Bronchial epithelial cell (primary cell): ENCODE measurements at regions not wholly inside any gene's neighbourhood (a gene's known extent, or its start where the extent isn't known, plus 50 kb on each side); places are given as distances from the start of the nearest gene placed in this dataset.
A peak's percentile ranks its signal among the peaks of the same experiment; 100 is the strongest.

Source experiments
- DNase-seq: peaks from one replicate; pipeline ENCODE4 v3.0.0-alpha.2; 2010; ENCODE audit warnings: low read depth
- FAIRE-seq: peaks from 2 replicates; lab custom pipeline; 2011; peaks lifted over from hg19 to GRCh38; lab: Jason Lieb, UNC
- H3K27me3 ChIP-seq: 2 replicates; pipeline ENCODE4 v1.5.1; 2011; ENCODE audit warnings: low read length; ENCODE audit not compliant: control insufficient read depth, insufficient read depth
- H3K36me3 ChIP-seq: 2 replicates; pipeline ENCODE4 v1.5.1; 2011; ENCODE audit warnings: low read length; ENCODE audit not compliant: control insufficient read depth, insufficient read depth
- H3K4me3 ChIP-seq: 2 replicates; pipeline ENCODE4 v1.5.1; 2011; ENCODE audit warnings: mild to moderate bottlenecking, low read depth, low read length, control low read depth
- CTCF ChIP-seq: IDR thresholded peaks from 2 replicates; pipeline ENCODE4 v1.5.1; 2011; ENCODE audit warnings: mild to moderate bottlenecking, moderate library complexity, low read length, control low read depth, inconsistent platforms; ENCODE audit not compliant: insufficient read depth, severe bottlenecking

DNA sequence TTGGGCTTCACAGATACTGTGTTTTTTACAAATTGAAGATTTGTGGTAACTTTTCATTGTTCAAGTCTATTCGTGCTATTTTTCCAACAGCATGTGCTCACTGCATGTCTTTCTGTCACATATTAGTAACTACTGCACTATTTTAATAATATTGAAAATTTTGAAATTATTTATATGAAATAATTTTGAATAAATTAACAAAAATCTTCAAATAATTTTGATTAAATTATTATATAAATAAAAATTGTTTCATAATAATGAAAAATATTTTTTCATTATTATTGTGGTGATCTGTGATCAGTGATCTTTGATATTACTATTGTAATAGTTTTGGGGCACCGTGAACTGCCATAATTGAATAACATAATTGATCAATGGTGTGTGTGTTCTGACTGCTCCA is 204.1 kb downstream of the OGFRL1 start:
- FAIRE-seq (no peak), DNase-seq (no peak)
- H3K27me3 ChIP-seq, result no peaks in the 10 kb centered on the region
- H3K4me3 ChIP-seq, result no peak overlapping the region
- no peak for TF ChIP-seq CTCF
- no peaks in the 10 kb centered on the region for H3K36me3 ChIP-seq

GRCh38 chr6:71496018-71496721 is 207.6 kb downstream of the OGFRL1 start:
- DNase-seq (no peak), FAIRE-seq (no peak)
- no peak for TF ChIP-seq CTCF
- no peaks in the 10 kb centered on the region for H3K27me3 ChIP-seq
- H3K36me3 ChIP-seq, result no peaks in the 10 kb centered on the region
- H3K4me3 ChIP-seq, result no peak overlapping the region

DNA sequence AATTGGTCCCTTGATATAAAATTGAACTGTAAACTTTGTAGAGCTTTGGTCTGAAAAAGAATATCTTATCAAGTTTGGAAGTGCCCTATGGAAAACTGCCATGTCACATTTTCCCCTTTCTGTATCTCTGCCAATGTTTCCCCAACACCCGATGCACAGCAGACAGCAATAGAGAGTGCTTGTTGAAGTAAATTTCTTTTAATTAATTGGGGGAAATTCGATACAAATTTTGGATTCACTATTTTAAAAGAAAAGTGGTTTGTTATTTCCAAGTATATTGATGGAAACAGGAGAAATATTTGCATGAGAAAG is 208.1 kb downstream of the OGFRL1 start:
- TF ChIP-seq CTCF, result no peak
- FAIRE-seq (no peak), DNase-seq (no peak)

GRCh38 chr6:71498638-71499037 is 210.0 kb downstream of the OGFRL1 start:
- peak; percentile 44 for DNase-seq
- H3K4me3 ChIP-seq, result no peak overlapping the region
- no peak for TF ChIP-seq CTCF
- no peaks in the 10 kb centered on the region for H3K27me3 ChIP-seq
- H3K36me3 ChIP-seq, result no peaks in the 10 kb centered on the region
- peak; percentile 93 for FAIRE-seq

More for the DNA sequence above, 208.1 kb downstream of the OGFRL1 start:
- no peak overlapping the region for H3K4me3 ChIP-seq
- H3K36me3 ChIP-seq, result no peaks in the 10 kb centered on the region
- no peaks in the 10 kb centered on the region for H3K27me3 ChIP-seq

DNA sequence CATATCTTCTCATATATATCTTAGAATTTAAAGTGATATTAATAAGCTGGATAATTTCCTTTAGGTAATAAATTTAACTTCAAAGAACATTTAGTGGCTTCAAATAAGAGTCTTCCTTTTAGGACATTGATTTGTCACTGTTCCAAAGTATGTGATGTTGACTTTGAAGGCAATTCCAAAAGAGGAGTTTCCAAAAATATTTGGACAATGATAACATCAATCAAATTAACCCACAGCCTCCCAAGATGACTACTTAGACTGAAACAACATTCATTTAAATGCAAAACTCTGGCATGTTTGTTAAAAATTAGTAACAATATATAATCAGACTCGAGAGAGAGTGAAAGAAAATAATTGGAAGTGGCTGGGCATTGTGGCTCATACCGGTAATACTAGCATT is 211.1 kb downstream of the OGFRL1 start:
- DNase-seq, result no peak
- TF ChIP-seq CTCF, result no peak
- FAIRE-seq, result no peak
- H3K4me3 ChIP-seq, result no peak overlapping the region
- H3K27me3 ChIP-seq, result no peaks in the 10 kb centered on the region
- no peaks in the 10 kb centered on the region for H3K36me3 ChIP-seq

GRCh38 chr6:71502168-71502567 is 213.6 kb downstream of the OGFRL1 start:
- H3K36me3 ChIP-seq, result no peaks in the 10 kb centered on the region
- FAIRE-seq, result no peak
- DNase-seq, result no peak
- no peak overlapping the region for H3K4me3 ChIP-seq
- no peak for TF ChIP-seq CTCF
- H3K27me3 ChIP-seq, result no peaks in the 10 kb centered on the region
